HG03439 (cell line): ENCODE measurements at regions not wholly inside any gene's neighbourhood (a gene's known extent, or its start where the extent isn't known, plus 50 kb on each side); places are given as distances from the start of the nearest gene placed in this dataset.

Experiments used
- ATAC-seq: cut with Tn5 transposase; IDR thresholded peaks from one replicate; pipeline ENCODE4 v1.9.1; 2021; ENCODE audit warnings: mild to moderate bottlenecking, moderate library complexity; ENCODE audit not compliant: unreplicated experiment

DNA sequence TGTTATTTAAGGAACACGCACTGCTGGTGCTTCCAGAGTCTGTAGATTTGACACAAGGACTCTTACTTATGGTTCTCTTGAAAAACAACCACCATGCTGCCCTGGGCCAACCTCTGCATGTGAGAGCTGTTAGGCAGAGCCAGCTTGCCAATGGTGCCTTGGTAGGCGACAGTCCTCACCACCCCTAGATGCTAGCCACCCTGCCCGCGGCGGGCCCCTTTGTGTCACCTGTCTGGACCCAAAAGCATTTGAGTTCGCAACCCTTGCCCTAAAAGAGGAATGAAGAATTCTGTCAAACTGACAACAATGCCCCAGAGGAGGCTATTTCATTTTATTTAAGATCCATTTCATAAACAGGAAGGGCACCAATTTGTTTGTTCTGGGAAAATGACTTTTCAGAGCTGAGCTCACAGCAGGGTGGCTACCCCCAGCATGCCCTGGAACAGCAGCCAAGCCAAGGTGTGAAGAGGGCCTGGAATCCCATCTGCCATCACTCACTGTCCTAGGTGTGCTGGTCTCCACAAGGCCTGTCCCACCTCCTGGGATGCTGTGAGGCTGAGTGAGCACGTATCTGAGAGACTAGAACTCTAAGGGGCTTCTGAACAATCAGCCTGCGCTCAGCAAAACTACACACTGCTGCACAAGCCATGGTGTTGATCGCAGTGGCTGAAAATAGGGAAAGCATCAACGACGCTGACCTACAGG, 63.8 kb upstream of the FZD10 start:
- ATAC-seq = no peak

DNA sequence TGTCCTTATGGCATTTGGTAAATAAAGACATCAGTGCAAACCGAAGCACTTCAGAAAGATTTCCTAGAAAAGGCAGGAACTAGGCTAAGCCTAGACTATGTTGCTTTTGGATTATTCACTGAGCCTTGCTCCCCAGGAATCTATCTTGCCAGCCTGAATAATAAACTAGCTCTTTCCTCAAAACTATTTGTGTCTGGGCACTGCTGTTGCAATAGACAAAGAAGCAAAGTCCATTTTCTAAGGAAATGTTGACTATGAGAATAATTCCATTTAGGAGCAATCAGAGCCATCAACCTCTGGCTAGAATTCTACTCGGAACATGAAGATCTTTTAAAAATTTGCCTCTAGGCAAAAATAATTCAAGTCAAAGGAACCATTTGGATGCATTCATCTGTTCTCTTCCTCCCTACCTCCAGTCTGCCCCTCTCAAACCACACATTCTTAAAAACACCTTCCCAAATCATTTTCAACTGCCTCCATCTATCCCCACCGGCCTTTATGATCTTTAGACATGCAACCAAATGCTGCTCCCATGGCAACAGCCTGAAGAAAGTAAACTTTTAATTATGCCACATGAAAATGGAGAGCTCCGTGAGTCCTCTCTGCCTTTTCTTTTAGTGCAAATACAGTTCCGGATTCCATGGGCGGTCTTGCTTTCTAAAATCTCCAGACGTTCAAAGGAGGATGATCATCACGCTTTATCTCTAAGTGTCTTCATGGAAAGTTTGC, 61.5 kb upstream of the FZD10 start:
- ATAC-seq = no peak

DNA sequence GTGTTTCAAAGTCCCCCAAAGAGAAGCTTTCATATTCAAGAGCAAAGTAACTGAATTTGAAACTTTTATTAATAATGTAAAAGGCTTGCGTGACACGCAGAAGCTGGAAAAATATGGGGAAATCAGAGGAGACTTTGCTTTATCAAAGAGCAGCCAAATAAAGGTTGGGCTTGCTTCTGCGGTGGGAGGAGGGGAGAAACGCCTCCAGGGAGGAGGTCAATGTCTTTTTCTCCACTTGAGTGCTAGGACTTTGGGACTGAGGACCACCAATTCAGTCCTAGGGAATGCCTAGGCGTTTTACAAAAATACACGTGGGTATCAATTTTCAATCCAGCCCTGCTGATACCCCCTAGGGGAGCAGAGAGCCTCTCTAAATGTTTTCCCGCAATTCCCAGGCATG, 60.9 kb upstream of the FZD10 start:
- ATAC-seq = no peak

GRCh38 chr12:130102266-130102665, 60.0 kb upstream of the FZD10 start:
- ATAC-seq = no peak

- ATAC-seq = no peak
These were observed 57.6 kb upstream of the FZD10 start for GRCh38 chr12:130104571-130105106.

- ATAC-seq = no peak
These were observed 53.0 kb upstream of the FZD10 start for GRCh38 chr12:130109062-130109945.

GRCh38 chr12:130110914-130111313, 51.4 kb upstream of the FZD10 start:
- ATAC-seq = no peak

DNA sequence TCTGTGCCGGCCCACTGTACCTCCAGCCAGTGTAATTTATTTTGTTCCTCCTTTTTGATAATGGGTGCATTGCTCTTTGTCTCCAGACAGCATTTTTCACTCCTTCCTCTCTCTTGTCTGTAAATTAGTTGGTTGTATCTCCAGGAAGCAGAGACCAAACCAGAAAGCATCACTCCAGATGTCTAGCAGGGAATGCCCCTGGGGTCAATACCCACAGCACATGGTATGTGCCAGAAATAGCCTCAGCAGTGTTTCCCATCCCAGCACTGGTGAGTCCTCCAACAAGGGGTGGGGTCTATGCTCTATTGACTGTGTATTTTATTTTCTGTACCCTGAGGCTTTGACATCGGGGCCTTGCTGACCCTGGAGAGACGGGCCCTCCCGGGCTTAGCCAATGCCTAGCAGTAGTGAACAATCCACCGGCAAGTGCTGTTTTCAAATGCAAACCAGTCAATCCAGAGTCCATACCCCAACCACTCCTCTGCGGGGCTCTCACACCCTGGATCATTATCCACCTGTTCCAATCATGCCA, 50.2 kb upstream of the FZD10 start:
- no peak for ATAC-seq
